B cell (primary cell): ENCODE measurements at regions not wholly inside any gene's neighbourhood (a gene's known extent, or its start where the extent isn't known, plus 50 kb on each side); places are given as distances from the start of the nearest gene placed in this dataset.

Experiments used
- ATAC-seq: fragments of 200-7000 bp; cut with Tn5 transposase; one replicate; pipeline ENCODE4 v1.10.0; 2021; ENCODE audit warnings: low read depth, mild to moderate bottlenecking, moderate number of reproducible peaks, moderate library complexity
- CTCF ChIA-PET: fragments of 350-600 bp; sonication (Branson Sonifier 250); formaldehyde crosslinking; loops from one replicate; lab custom pipeline; 2021; ENCODE audit warnings: antibody characterized with exemption, inconsistent platforms; lab: Charles Lee
- POLR2A ChIA-PET: fragments of 350-600 bp; sonication (Branson Sonifier 250); formaldehyde crosslinking; loops from one replicate; lab custom pipeline; 2021; ENCODE audit warnings: antibody characterized with exemption; lab: Charles Lee
- DNase-seq: peaks from one replicate; pipeline ENCODE4 v3.0.0; 2013
- H2AFZ ChIP-seq: 2 replicates; pipeline ENCODE4 v1.6.1; 2012; ENCODE audit warnings: mild to moderate bottlenecking, low read depth, low read length; ENCODE audit not compliant: insufficient read depth, poor library complexity, severe bottlenecking
- H3K27ac ChIP-seq, 2 donors: 1 replicate in 1 of 2; 2 replicates in 1 of 2; pipeline ENCODE4 v1.5.1; 2012 to 2013; ENCODE audit warnings: low read length in 2 of 2, mild to moderate bottlenecking in 2 of 2, moderate library complexity in 1 of 2
- H3K27me3 ChIP-seq, 4 experiments: fragments of 200-600 bp in 1 of 4; sonication (generic) in 1 of 4; replicated peaks in 1 of 4; 1 replicate in 2 of 4; 2 replicates in 2 of 4; pipeline versions ENCODE4 v1.6.1 to v1.7.0; 2013 to 2016; ENCODE audit warnings: low read length in 3 of 4, mild to moderate bottlenecking in 2 of 4, mixed read lengths in 1 of 4, moderate library complexity in 1 of 4; ENCODE audit not compliant: insufficient read depth in 4 of 4, control insufficient read depth in 3 of 4; ENCODE audit errors: control extremely low read depth in 1 of 4
- H3K36me3 ChIP-seq, 2 experiments: replicated peaks in 1 of 2; 1 replicate in 1 of 2; 2 replicates in 1 of 2; pipeline versions ENCODE4 v1.6.1 to v1.7.1; 2013; ENCODE audit warnings: low read length in 1 of 2; ENCODE audit not compliant: insufficient read depth in 2 of 2, control insufficient read depth in 1 of 2; ENCODE audit errors: control extremely low read depth in 1 of 2, extremely low read depth in 1 of 2
- H3K4me1 ChIP-seq, 2 donors: fragments of 200-600 bp in 1 of 2; sonication (generic) in 1 of 2; 1 replicate in 1 of 2; 2 replicates in 1 of 2; pipeline versions ENCODE4 v1.5.1 to v1.6.1; 2013 to 2017; ENCODE audit warnings: low read length in 2 of 2; ENCODE audit not compliant: control insufficient read depth in 2 of 2, insufficient read depth in 2 of 2
- H3K4me2 ChIP-seq: replicated peaks from 2 replicates; pipeline ENCODE3; 2012; ENCODE audit warnings: mild to moderate bottlenecking, low read depth, low read length; ENCODE audit not compliant: poor library complexity, severe bottlenecking
- H3K4me3 ChIP-seq, 5 experiments: fragments of 200-600 bp in 1 of 5; sonication (generic) in 1 of 5; 1 replicate in 3 of 5; 2 replicates in 2 of 5; pipeline versions ENCODE4 v1.5.1 to v1.7.0; 2011 to 2016; ENCODE audit warnings: low read length in 4 of 5, mild to moderate bottlenecking in 4 of 5, low read depth in 2 of 5, control low read depth in 1 of 5, moderate library complexity in 1 of 5; ENCODE audit not compliant: insufficient read depth in 1 of 5; ENCODE audit errors: control extremely low read depth in 1 of 5, extremely low read depth in 1 of 5
- H3K79me2 ChIP-seq: fragments of 200-600 bp; sonication (generic); one replicate; pipeline ENCODE4 v1.6.0; 2016; ENCODE audit warnings: low read length; ENCODE audit not compliant: control insufficient read depth, insufficient read depth
- H3K9ac ChIP-seq: fragments of 200-600 bp; sonication (generic); 2 replicates; pipeline ENCODE4 v1.6.1; 2017; ENCODE audit warnings: mild to moderate bottlenecking, low read length, moderate library complexity
- H3K9me3 ChIP-seq, 3 donors: one replicate each; pipeline versions ENCODE4 v1.6.1 to v1.7.1; 2013; ENCODE audit warnings: low read length in 2 of 3; ENCODE audit not compliant: control insufficient read depth in 2 of 3, insufficient read depth in 1 of 3; ENCODE audit errors: control extremely low read depth in 1 of 3
- H4K20me1 ChIP-seq: 2 replicates; pipeline ENCODE4 v1.6.0; 2012; ENCODE audit warnings: mild to moderate bottlenecking, low read length; ENCODE audit not compliant: insufficient read depth, control insufficient read depth, poor library complexity, severe bottlenecking
- H3K27ac Mint-ChIP-seq: one replicate; pipeline ENCODE4 v1.8.0; 2021; ENCODE audit warnings: mixed read lengths
- H3K27me3 Mint-ChIP-seq: one replicate; pipeline ENCODE4 v1.8.0; 2021; ENCODE audit warnings: mixed read lengths
- H3K4me1 Mint-ChIP-seq: one replicate; pipeline ENCODE4 v1.8.0; 2021; ENCODE audit warnings: mixed read lengths
- H3K4me3 Mint-ChIP-seq: one replicate; pipeline ENCODE4 v1.8.0; 2021; ENCODE audit warnings: mixed read lengths
- H3K9me3 Mint-ChIP-seq: one replicate; pipeline ENCODE4 v1.8.0; 2022; ENCODE audit warnings: mixed read lengths; ENCODE audit not compliant: insufficient read depth
- CTCF ChIP-seq: fragments of 200-600 bp; IDR thresholded peaks from one replicate; pipeline ENCODE4 v1.8.0; 2022; ENCODE audit warnings: antibody characterized with exemption, mild to moderate bottlenecking
- EZH2 ChIP-seq: IDR thresholded peaks from 2 replicates; pipeline ENCODE4 v1.6.1; 2012; ENCODE audit warnings: borderline replicate concordance, low read depth, mild to moderate bottlenecking, moderate library complexity, low read length; ENCODE audit not compliant: insufficient read depth, poor library complexity, severe bottlenecking
- WGBS: methylation state at CpG from one replicate; pipeline ENCODE4 v1.1.5; 2013; ENCODE audit warnings: missing lambda C conversion rate; ENCODE audit not compliant: insufficient coverage; 5-methylcytosine and 5-hydroxymethylcytosine counted together
- intact Hi-C: fragments of 100-400 bp; cut with micrococcal nuclease; formaldehyde crosslinking; loops from one replicate; pipeline ENCODE4 v1.10.0; 2022

GRCh38 chr1:208312706-208313105 lies 68.5 kb upstream of the PLXNA2 start:
- Histone ChIP-seq H4K20me1 (no peaks in the 10 kb centered on the region), H3K79me2 (no peaks in the 10 kb centered on the region), H3K4me1 (no peaks in the 10 kb centered on the region), H3K4me2 (no peak overlapping the region), H3K9me3 (no peaks in the 10 kb centered on the region), H3K27me3 (peaks cover 0 to under 1% (median 0%) of the 10 kb centered on the region in 4 experiments), H3K27ac (no peak overlapping the region), H3K9ac (no peak overlapping the region), H3K4me3 (no peak overlapping the region), H3K36me3 (no peaks in the 10 kb centered on the region), H2AFZ (no peak overlapping the region)
- H3K4me1 Mint-ChIP-seq, result no peaks in the 10 kb centered on the region
- TF ChIP-seq EZH2, result no peak
- no peak for TF ChIP-seq CTCF
- H3K27ac Mint-ChIP-seq, result no peak overlapping the region
- no peak overlapping the region for H3K4me3 Mint-ChIP-seq
- no peaks in the 10 kb centered on the region for H3K9me3 Mint-ChIP-seq
- intact Hi-C loops, result no loop called here
- H3K27me3 Mint-ChIP-seq, result peaks cover 24% of the 10 kb centered on the region
- POLR2A ChIA-PET, result no interaction called here
- ATAC-seq (no peak), DNase-seq (no peak)
- CTCF ChIA-PET, result no interaction called here

- TF ChIP-seq EZH2 (no peak), CTCF (no peak)
- no peaks in the 10 kb centered on the region for H3K9me3 Mint-ChIP-seq
- H3K27me3 ChIP-seq, result peaks cover 0 to 6% (median 0%) of the 10 kb centered on the region in 4 experiments
- H3K4me2 ChIP-seq, result no peak overlapping the region
- no peak overlapping the region for H3K4me3 Mint-ChIP-seq
- H2AFZ ChIP-seq, result no peak overlapping the region
- peaks cover 28% of the 10 kb centered on the region for H3K27me3 Mint-ChIP-seq
- no peak overlapping the region for H3K27ac Mint-ChIP-seq
- H3K9ac ChIP-seq, result no peak overlapping the region
- ChIA-PET POLR2A (no interaction called here), CTCF (no interaction called here)
- no peak overlapping the region for H3K4me3 ChIP-seq
- H3K4me1 ChIP-seq, result no peaks in the 10 kb centered on the region
- WGBS, result no CpG with 5 or more reads among the region's 2 CpGs
- no peaks in the 10 kb centered on the region for H3K36me3 ChIP-seq
- H3K4me1 Mint-ChIP-seq, result no peaks in the 10 kb centered on the region
- no peaks in the 10 kb centered on the region for H4K20me1 ChIP-seq
- ATAC-seq (no peak), DNase-seq (no peak)
- intact Hi-C loops, result no loop called here
- no peaks in the 10 kb centered on the region for H3K79me2 ChIP-seq
- H3K27ac ChIP-seq, result no peak overlapping the region
- no peaks in the 10 kb centered on the region for H3K9me3 ChIP-seq
Measured at GRCh38 chr1:208314431-208314830, 70.2 kb upstream of the PLXNA2 start.
